ENCODE measurements at regions not wholly inside any gene's neighbourhood (a gene's known extent, or its start where the extent isn't known, plus 50 kb on each side); places are given as distances from the start of the nearest gene placed in this dataset.

- TF ChIP-seq YY1 (IDR thresholded peaks at IDR 0.05; ENCODE audit: low read depth) (no peak), TCF12 (IDR thresholded peaks at IDR 0.05; ENCODE audit: low read depth) (no peak), EGR1 (IDR thresholded peaks at IDR 0.05) (no peak), CEBPB (IDR thresholded peaks at IDR 0.05) (no peak), USF1 (IDR thresholded peaks at IDR 0.05) (no peak), RAD21 (IDR thresholded peaks at IDR 0.05; ENCODE audit: low read depth) (no peak), NFIC (IDR thresholded peaks at IDR 0.05) (no peak), EP300 (IDR thresholded peaks at IDR 0.05; ENCODE audit: borderline replicate concordance) (no peak)
- TF ChIP-seq, protein P1, sequence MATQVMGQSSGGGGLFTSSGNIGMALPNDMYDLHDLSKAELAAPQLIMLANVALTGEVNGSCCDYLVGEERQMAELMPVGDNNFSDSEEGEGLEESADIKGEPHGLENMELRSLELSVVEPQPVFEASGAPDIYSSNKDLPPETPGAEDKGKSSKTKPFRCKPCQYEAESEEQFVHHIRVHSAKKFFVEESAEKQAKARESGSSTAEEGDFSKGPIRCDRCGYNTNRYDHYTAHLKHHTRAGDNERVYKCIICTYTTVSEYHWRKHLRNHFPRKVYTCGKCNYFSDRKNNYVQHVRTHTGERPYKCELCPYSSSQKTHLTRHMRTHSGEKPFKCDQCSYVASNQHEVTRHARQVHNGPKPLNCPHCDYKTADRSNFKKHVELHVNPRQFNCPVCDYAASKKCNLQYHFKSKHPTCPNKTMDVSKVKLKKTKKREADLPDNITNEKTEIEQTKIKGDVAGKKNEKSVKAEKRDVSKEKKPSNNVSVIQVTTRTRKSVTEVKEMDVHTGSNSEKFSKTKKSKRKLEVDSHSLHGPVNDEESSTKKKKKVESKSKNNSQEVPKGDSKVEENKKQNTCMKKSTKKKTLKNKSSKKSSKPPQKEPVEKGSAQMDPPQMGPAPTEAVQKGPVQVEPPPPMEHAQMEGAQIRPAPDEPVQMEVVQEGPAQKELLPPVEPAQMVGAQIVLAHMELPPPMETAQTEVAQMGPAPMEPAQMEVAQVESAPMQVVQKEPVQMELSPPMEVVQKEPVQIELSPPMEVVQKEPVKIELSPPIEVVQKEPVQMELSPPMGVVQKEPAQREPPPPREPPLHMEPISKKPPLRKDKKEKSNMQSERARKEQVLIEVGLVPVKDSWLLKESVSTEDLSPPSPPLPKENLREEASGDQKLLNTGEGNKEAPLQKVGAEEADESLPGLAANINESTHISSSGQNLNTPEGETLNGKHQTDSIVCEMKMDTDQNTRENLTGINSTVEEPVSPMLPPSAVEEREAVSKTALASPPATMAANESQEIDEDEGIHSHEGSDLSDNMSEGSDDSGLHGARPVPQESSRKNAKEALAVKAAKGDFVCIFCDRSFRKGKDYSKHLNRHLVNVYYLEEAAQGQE (IDR thresholded peaks at IDR 0.05; ENCODE audit: low read depth): no peak
These were observed 99.0 kb upstream of the CAV2 start for GRCh38 chr7:116400522-116400921.

DNA sequence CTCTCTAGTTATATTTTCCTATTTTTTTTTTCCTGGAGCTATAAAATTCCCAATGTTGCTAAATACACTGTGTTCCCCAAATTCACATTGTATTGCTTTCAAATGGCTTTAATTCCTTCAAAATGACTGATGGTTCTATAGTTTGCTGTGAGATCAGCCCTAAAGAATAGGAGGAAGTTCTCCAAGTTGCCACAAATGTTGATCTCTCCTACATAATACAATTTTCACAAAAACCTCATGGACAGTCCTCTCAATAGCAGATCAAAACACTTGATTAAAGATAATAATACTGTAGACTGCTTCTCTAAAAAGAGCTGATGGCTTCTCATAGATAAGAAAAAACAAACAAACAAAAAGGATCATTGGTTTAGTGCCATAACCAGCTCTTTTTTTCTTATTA, 97.8 kb upstream of the CAV2 start:
- no peak for TF ChIP-seq FOXM1 (IDR thresholded peaks at IDR 0.05; ENCODE audit: borderline replicate concordance, low read depth)
- no peak for TF ChIP-seq YY1 (IDR thresholded peaks at IDR 0.05; ENCODE audit: low read depth)
- no peak for TF ChIP-seq TEAD4 (IDR thresholded peaks at IDR 0.05)
- TF ChIP-seq, protein P1 (IDR thresholded peaks at IDR 0.05; ENCODE audit: low read depth): no peak
- TF ChIP-seq TCF12 (IDR thresholded peaks at IDR 0.05; ENCODE audit: low read depth): no peak
- no peak for TF ChIP-seq EGR1 (IDR thresholded peaks at IDR 0.05)
- TF ChIP-seq NFIC (IDR thresholded peaks at IDR 0.05): no peak
- TF ChIP-seq RAD21 (IDR thresholded peaks at IDR 0.05; ENCODE audit: low read depth): no peak

DNA sequence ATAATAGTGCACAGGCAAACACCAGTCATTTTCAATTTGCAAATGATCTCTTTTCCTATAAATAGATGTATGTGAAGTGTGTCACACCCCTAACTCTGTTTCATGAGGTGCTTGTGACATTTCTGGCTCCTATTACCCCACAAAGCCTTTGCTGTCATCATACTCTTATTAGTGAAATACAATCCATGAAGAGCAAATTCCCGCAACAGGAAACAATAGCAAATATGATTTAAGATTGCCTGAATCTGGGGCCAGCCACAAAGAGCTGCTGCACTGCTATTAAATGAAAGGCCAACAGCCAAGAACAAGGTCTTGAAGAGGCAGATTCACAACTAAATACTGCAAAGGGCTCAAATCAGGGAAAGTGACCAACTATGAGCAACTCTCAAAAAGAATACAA, 96.3 kb upstream of the CAV2 start:
- no peak for TF ChIP-seq EGR1 (IDR thresholded peaks at IDR 0.05)
- TF ChIP-seq TCF12 (IDR thresholded peaks at IDR 0.05; ENCODE audit: low read depth): no peak
- no peak for TF ChIP-seq NFIC (IDR thresholded peaks at IDR 0.05)
- TF ChIP-seq TAF1 (IDR thresholded peaks at IDR 0.05; ENCODE audit: low read depth): no peak
- no peak for TF ChIP-seq MAX (IDR thresholded peaks at IDR 0.05)

GRCh38 chr7:116404389-116404788, 95.1 kb upstream of the CAV2 start:
- TF ChIP-seq USF1 (IDR thresholded peaks at IDR 0.05) (no peak), CREB1 (IDR thresholded peaks at IDR 0.05; ENCODE audit: low read depth) (no peak), RAD21 (IDR thresholded peaks at IDR 0.05; ENCODE audit: low read depth) (no peak), EGR1 (IDR thresholded peaks at IDR 0.05) (no peak), MAX (IDR thresholded peaks at IDR 0.05) (no peak), ZBTB7A (IDR thresholded peaks at IDR 0.05; ENCODE audit: low read depth) (no peak)
- TF ChIP-seq, protein P1 (IDR thresholded peaks at IDR 0.05; ENCODE audit: low read depth): no peak

GRCh38 chr7:116405810-116406209, 93.7 kb upstream of the CAV2 start:
- TF ChIP-seq TCF12 (IDR thresholded peaks at IDR 0.05; ENCODE audit: low read depth) (no peak), YY1 (IDR thresholded peaks at IDR 0.05; ENCODE audit: low read depth) (no peak), NFIC (IDR thresholded peaks at IDR 0.05) (no peak), TAF1 (IDR thresholded peaks at IDR 0.05; ENCODE audit: low read depth) (no peak), EGR1 (IDR thresholded peaks at IDR 0.05) (no peak), EP300 (IDR thresholded peaks at IDR 0.05; ENCODE audit: borderline replicate concordance) (no peak), CEBPB (IDR thresholded peaks at IDR 0.05) (no peak)

All from Ishikawa (cell line).